ACC112 (cell line): ENCODE measurements at regions not wholly inside any gene's neighbourhood (a gene's known extent, or its start where the extent isn't known, plus 50 kb on each side); places are given as distances from the start of the nearest gene placed in this dataset.

Experiments used
- H2AFZ ChIP-seq: fragments of 200-600 bp; sonication (generic); one replicate; pipeline ENCODE4 v1.6.0; 2017; ENCODE audit warnings: antibody characterized with exemption, low read length; ENCODE audit not compliant: unreplicated experiment
- H3K27ac ChIP-seq: fragments of 200-600 bp; sonication (generic); 2 replicates; pipeline ENCODE4 v1.5.1; 2014; ENCODE audit warnings: low read depth, mild to moderate bottlenecking, antibody characterized with exemption, low read length, moderate library complexity
- H3K27me3 ChIP-seq: fragments of 200-600 bp; sonication (generic); 2 replicates; pipeline ENCODE4 v1.6.1; 2014; ENCODE audit warnings: mild to moderate bottlenecking, antibody characterized with exemption, low read length, moderate library complexity, mixed read lengths; ENCODE audit not compliant: insufficient read depth
- H3K36me3 ChIP-seq: fragments of 200-600 bp; sonication (generic); 2 replicates; pipeline ENCODE4 v1.6.1; 2016; ENCODE audit warnings: mild to moderate bottlenecking, antibody characterized with exemption, low read length, moderate library complexity, mixed read lengths; ENCODE audit not compliant: insufficient read depth
- H3K4me1 ChIP-seq: fragments of 200-600 bp; sonication (generic); one replicate; pipeline ENCODE4 v1.6.1; 2016; ENCODE audit warnings: low read length, mixed read lengths; ENCODE audit not compliant: insufficient read depth, unreplicated experiment, control insufficient read depth
- H3K4me3 ChIP-seq: fragments of 200-600 bp; sonication (generic); 2 replicates; pipeline ENCODE4 v1.5.1; 2014; ENCODE audit warnings: mild to moderate bottlenecking, low read depth, low read length
- H3K79me2 ChIP-seq: fragments of 200-600 bp; sonication (generic); one replicate; pipeline ENCODE4 v1.6.0; 2016; ENCODE audit warnings: low read length; ENCODE audit not compliant: control insufficient read depth, unreplicated experiment, insufficient read depth

DNA sequence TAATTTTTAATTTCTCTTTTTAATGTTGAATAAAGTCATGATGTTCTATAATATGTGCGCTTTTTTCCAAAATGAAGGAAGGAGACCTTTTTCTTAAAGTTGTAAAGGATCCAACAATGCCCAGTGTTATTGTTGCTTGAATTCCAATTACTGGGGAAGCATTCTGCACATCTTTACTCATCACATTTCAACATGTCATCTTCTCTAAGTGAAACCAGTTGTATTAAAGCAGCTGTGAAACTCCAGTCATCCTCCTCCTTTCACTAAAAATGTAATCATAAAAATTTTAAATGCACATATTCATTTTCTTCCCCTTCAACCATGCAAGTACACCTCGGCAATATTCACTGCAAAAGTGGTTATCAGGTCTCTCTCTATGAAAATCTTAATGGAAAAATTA is 722.7 kb downstream of the TSN start:
- H3K79me2 ChIP-seq, result no peaks in the 10 kb centered on the region
- no peaks in the 10 kb centered on the region for H3K4me1 ChIP-seq
- H3K4me3 ChIP-seq, result no peak overlapping the region
- H3K27me3 ChIP-seq, result 0 out of 2 replicates have a peak, but pooled peaks cover 2% of the 10 kb centered on the region
- H3K36me3 ChIP-seq, result no peaks in the 10 kb centered on the region
- H3K27ac ChIP-seq, result no peak overlapping the region
- no peak overlapping the region for H2AFZ ChIP-seq

GRCh38 chr2:122478771-122479170 is 723.3 kb downstream of the TSN start:
- Histone ChIP-seq H3K4me1 (no peaks in the 10 kb centered on the region), H3K27me3 (0 out of 2 replicates have a peak, but pooled peaks cover 2% of the 10 kb centered on the region), H3K4me3 (no peak overlapping the region)

GRCh38 chr2:122480501-122481243 is 725.2 kb downstream of the TSN start:
- no peaks in the 10 kb centered on the region for H3K4me1 ChIP-seq
- H2AFZ ChIP-seq, result no peak overlapping the region
- H3K27ac ChIP-seq, result no peak overlapping the region
- no peaks in the 10 kb centered on the region for H3K79me2 ChIP-seq
- H3K36me3 ChIP-seq, result no peaks in the 10 kb centered on the region
- no peak overlapping the region for H3K4me3 ChIP-seq
- 0 out of 2 replicates have a peak, but pooled peaks cover 2% of the 10 kb centered on the region for H3K27me3 ChIP-seq

More at GRCh38 chr2:122478771-122479170, 723.3 kb downstream of the TSN start:
- no peaks in the 10 kb centered on the region for H3K36me3 ChIP-seq
- H2AFZ ChIP-seq, result no peak overlapping the region
- no peaks in the 10 kb centered on the region for H3K79me2 ChIP-seq
- H3K27ac ChIP-seq, result no peak overlapping the region

- H3K27me3 ChIP-seq, result 0 out of 2 replicates have a peak, but pooled peaks cover 2% of the 10 kb centered on the region
- no peak overlapping the region for H3K4me3 ChIP-seq
- H3K36me3 ChIP-seq, result no peaks in the 10 kb centered on the region
- H3K79me2 ChIP-seq, result no peaks in the 10 kb centered on the region
- H3K4me1 ChIP-seq, result no peaks in the 10 kb centered on the region
- no peak overlapping the region for H3K27ac ChIP-seq
- H2AFZ ChIP-seq, result no peak overlapping the region
These were observed 725.8 kb downstream of the TSN start for GRCh38 chr2:122481244-122481622.

GRCh38 chr2:122481717-122482116 is 726.3 kb downstream of the TSN start:
- H3K27ac ChIP-seq, result no peak overlapping the region
- H3K4me1 ChIP-seq, result no peaks in the 10 kb centered on the region
- H3K4me3 ChIP-seq, result no peak overlapping the region
- 0 out of 2 replicates have a peak, but pooled peaks cover 2% of the 10 kb centered on the region for H3K27me3 ChIP-seq
- H2AFZ ChIP-seq, result no peak overlapping the region
- H3K36me3 ChIP-seq, result no peaks in the 10 kb centered on the region
- no peaks in the 10 kb centered on the region for H3K79me2 ChIP-seq

- Histone ChIP-seq H3K79me2 (no peaks in the 10 kb centered on the region), H3K36me3 (no peaks in the 10 kb centered on the region), H2AFZ (no peak overlapping the region), H3K4me1 (no peaks in the 10 kb centered on the region), H3K27ac (no peak overlapping the region), H3K4me3 (no peak overlapping the region), H3K27me3 (0 out of 2 replicates have a peak, but pooled peaks cover 2% of the 10 kb centered on the region)
These were observed 730.6 kb downstream of the TSN start for GRCh38 chr2:122486086-122486485.

DNA sequence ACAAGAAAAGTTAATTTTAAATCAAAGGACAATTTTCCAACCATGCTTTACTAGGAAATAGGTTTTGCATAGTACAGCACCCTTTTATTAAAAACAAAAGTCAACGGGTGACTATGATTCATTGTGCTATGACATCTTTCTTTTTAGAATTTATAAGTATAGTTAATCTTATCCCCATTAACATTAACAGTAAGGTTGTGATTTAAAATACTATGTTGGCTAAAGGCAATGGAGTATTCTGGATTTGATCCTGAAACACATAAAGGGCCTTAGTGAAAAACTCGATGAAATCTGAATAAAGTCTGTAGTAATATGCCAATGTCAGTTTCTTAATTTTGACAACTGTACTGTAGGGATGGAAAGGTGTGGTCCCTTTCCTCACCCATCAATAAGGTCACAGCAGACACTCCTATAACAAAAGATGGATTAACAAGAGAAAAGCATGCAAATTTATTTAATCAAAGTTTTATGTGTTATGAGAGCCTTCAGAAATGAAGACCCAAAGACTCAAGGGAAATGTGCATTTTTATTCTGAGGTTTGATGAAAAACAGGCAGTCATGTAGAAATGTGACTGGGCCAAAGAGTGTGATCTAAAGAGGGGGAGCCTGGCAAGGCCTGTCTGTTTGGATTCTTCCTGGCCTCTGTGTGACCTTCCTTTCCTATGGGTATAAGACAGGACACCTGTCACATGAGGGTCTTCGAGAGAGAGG is 731.4 kb downstream of the TSN start:
- 0 out of 2 replicates have a peak, but pooled peaks cover 2% of the 10 kb centered on the region for H3K27me3 ChIP-seq
- no peak overlapping the region for H3K27ac ChIP-seq
- H3K79me2 ChIP-seq, result no peaks in the 10 kb centered on the region
- H3K4me1 ChIP-seq, result no peaks in the 10 kb centered on the region
- no peaks in the 10 kb centered on the region for H3K36me3 ChIP-seq
- no peak overlapping the region for H2AFZ ChIP-seq
- no peak overlapping the region for H3K4me3 ChIP-seq

- Histone ChIP-seq H3K4me3 (no peak overlapping the region), H2AFZ (no peak overlapping the region), H3K27ac (no peak overlapping the region), H3K4me1 (no peaks in the 10 kb centered on the region), H3K79me2 (no peaks in the 10 kb centered on the region), H3K27me3 (no peaks in the 10 kb centered on the region), H3K36me3 (no peaks in the 10 kb centered on the region)
These were observed 735.6 kb downstream of the TSN start for GRCh38 chr2:122491011-122491410.

DNA sequence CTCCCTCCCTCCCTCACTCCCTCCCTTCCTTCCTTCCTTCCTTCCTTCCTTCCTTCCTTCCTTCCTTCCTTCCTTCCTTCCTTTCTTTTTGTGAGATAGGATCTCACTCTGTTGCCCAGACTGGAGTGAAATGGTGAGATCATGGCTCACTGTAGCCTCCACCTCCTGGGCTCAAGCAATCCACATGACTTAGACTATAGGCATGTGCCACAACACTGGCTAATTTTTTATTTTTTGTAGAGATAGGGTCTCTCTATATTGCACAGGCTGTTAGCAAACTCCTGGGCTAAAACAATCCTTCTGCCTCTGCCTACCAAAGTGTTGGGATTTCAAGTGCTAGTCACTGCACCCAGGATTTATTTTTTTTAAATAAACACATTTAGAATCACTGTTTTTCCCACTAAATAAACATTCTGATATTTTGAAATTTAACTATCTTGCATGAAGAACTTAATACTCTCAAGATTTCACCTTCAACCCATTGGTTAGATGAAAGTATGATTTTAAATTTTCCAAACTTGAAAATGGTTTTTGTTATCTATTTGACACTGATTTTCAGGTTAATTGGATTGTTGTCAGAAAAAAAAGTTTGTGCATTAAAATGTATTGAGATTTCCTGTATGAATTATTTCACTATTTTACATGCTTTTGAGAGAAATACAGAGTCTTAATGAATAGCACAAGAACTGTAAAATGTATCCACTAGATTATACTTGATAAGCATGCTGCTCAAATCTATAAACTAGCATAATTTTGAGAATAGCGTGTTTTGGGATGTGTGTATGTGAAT is 745.1 kb downstream of the TSN start:
- Histone ChIP-seq H2AFZ (no peak overlapping the region), H3K79me2 (no peaks in the 10 kb centered on the region), H3K4me1 (no peaks in the 10 kb centered on the region), H3K27ac (no peak overlapping the region), H3K4me3 (no peak overlapping the region), H3K36me3 (no peaks in the 10 kb centered on the region), H3K27me3 (no peaks in the 10 kb centered on the region)

- Histone ChIP-seq H3K4me3 (no peak overlapping the region), H3K79me2 (no peaks in the 10 kb centered on the region), H3K27me3 (no peaks in the 10 kb centered on the region), H2AFZ (no peak overlapping the region), H3K4me1 (no peaks in the 10 kb centered on the region), H3K27ac (no peak overlapping the region), H3K36me3 (no peaks in the 10 kb centered on the region)
These were observed 751.2 kb downstream of the TSN start for GRCh38 chr2:122506620-122507019.
